ENCODE measurements at regions not wholly inside any gene's neighbourhood (a gene's known extent, or its start where the extent isn't known, plus 50 kb on each side); places are given as distances from the start of the nearest gene placed in this dataset.
"Not testable (repeated sequence)": the region's sequence is repeated elsewhere in the genome, so short reads cannot be mapped to it uniquely, and the experiment has no call there.

GRCh38 chr22:22717664-22718063, 73.2 kb downstream of the GGTLC2 start:
- no peak for DNase-seq

- DNase-seq: peak; percentile 84
These were observed 75.8 kb downstream of the GGTLC2 start for GRCh38 chr22:22720201-22720723.

DNA sequence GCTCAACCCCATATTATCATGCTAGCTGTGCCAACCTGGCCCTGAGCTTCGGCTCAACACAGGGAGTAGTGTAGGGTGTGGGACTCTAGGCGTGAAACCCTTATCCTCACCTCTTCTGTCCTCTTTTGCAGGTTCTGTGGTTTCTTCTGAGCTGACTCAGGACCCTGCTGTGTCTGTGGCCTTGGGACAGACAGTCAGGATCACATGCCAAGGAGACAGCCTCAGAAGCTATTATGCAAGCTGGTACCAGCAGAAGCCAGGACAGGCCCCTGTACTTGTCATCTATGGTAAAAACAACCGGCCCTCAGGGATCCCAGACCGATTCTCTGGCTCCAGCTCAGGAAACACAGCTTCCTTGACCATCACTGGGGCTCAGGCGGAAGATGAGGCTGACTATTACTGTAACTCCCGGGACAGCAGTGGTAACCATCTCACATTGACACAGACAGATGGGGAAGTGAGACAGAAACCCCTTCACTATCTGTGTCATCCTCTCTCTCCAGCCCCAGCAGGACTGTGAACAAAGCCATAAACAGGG, 76.4 kb downstream of the GGTLC2 start:
- no peak for DNase-seq

DNA sequence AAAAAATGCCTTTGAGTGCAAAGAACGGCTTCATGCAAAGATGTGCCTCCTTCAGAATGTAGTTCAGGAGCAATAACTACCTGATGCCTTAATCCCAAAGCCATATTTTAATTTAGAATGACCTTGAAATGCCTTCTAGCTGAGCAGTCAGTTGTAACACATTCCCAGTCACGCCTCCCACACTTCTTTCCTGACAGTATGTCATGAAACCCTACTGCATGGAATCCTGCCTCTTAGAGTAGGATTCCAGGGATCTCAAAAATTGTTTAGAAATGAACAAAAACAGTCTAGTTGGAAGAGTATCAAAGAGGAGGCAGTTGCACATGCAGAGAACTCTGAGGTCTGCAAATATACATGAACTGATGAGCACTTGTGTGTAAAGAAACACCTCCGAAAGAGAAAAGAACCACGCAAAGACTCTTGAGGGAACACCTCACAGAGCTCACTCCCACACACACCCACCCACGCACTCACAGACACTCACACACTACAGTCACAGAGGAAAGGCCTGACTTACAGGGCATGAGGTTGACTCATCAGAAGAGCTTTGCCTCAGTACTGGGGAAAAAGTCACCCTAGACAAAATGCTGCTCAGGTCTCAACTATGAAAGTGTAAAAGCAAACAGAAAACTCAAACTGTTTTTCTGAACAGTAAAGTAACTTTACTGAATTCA, 77.4 kb downstream of the GGTLC2 start:
- DNase-seq: peak; percentile 62

GRCh38 chr22:22728382-22728781, 84.0 kb downstream of the GGTLC2 start:
- no peak for DNase-seq

DNA sequence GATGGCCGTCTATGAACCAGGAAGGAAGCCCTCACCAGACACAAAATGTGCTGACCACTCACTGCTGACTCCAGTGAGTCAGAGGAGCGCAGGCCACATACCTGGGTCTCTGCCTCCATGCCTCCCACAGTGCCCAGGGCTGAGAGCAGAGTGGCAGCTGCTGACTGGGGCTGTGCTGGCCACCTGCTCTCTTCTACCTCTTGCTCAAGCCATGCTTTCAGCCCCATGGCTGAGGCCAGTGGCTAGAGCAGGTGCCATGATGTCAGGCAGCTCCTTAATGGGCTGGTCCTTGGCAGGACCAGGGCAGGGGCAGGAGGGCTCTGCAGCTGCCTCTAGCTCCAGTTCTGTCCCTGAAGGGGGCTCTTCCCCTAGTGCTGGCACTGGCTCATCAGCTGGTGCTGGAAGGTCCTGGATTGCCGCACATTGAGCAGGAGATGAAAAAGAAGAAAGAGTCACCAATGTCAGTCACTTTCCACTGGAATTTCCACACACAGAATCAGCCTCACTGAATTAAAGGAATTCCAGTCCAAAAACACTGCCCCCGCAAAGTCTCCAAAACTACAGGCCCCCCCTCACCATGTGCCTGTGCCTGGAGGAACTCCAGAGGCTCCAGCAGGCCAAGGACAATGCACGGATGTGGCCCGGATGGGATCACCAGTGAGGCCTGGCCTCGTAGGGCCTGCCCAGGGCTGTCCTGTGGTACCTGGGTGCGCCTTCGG, 86.4 kb downstream of the GGTLC2 start:
- DNase-seq: peak; percentile 49

DNA sequence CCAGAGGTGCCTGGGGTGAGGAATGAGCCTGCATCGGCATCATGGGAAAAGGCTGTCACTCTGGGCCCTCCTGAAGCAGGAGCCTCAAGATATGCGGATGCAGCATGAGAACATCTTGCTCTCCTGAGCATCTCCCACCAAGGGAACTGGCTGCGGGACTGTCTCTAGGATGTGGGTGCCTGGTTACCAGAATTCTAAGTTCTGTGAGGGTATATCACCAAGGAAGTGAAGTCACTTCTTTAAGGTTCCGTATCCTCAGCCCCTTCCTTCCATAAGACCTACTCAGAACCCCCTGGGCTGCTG, 86.9 kb downstream of the GGTLC2 start:
- DNase-seq: peak; percentile 35

GRCh38 chr22:22733006-22733405, 88.6 kb downstream of the GGTLC2 start:
- not testable (repeated sequence) for DNase-seq

- DNase-seq: peak; percentile 38
These were observed 89.5 kb downstream of the GGTLC2 start for GRCh38 chr22:22733881-22734373.

- peak; percentile 46 for DNase-seq
These were observed 90.2 kb downstream of the GGTLC2 start for GRCh38 chr22:22734395-22735272.

GRCh38 chr22:22735276-22735675, 90.9 kb downstream of the GGTLC2 start:
- DNase-seq: peak; percentile 38

DNA sequence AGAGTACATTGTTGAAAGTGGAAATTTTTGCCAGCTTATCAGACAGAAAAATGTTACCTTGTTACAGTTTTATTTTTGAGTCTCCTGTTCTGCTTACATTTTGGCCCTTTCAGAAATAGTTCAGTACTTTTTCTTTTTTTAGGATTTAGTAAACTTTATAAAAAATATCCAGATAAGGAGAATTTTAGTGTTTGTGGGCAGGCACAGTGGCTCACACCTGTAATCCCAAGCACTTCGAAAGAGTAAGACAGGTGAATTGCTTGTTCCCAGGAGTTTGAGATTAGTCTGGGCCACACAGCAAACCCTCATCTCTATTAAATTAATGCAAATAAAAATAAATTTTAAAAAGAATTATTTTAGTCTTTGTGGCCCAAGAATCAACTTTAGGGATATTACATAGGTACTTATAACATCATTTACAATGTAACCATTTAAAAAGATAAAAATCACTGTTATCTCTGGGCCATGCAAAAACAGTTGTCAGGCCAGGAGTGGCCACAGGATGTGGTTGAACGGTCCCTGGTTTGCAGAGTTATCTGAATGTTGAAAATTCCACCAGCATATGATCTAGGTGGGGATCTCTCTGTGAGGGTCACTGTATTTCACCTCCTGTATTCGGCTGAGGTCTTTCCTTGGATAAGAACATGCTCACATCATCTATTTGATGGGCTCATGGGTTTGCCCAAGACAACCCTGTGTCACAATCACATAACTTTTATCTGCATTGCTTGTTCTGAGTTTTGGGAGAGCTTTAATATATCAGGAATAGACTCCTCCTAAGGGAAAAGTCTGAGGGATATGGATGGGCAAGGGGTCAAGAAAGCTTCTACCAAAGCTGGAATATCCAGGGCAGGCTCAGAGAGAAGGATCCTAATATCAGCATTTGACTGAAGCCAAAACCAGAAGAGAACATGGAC, 91.5 kb downstream of the GGTLC2 start:
- DNase-seq: no peak

GRCh38 chr22:22737590-22737989, 93.2 kb downstream of the GGTLC2 start:
- no peak for DNase-seq

GRCh38 chr22:22738959-22739585, 94.7 kb downstream of the GGTLC2 start:
- DNase-seq: no peak

GRCh38 chr22:22740560-22741276, 96.3 kb downstream of the GGTLC2 start:
- no peak for DNase-seq

DNA sequence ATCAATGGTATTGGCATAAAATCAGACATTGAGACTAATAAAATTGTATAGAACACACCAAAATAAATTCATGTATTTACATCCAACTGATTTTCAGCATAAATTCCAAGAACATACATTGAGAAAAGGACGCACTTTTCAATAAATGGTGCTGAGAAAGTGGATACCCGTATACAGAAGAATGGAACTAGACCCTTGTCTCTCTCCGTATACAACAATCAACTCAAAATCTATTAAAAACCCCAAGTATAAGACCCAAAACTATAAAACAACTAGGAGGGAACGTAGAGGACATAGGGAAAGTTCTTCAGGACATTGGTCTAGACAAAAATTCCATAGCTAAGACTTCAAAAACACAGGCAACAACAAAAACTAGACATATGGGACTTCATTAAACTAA, 97.4 kb downstream of the GGTLC2 start:
- DNase-seq: no peak

DNA sequence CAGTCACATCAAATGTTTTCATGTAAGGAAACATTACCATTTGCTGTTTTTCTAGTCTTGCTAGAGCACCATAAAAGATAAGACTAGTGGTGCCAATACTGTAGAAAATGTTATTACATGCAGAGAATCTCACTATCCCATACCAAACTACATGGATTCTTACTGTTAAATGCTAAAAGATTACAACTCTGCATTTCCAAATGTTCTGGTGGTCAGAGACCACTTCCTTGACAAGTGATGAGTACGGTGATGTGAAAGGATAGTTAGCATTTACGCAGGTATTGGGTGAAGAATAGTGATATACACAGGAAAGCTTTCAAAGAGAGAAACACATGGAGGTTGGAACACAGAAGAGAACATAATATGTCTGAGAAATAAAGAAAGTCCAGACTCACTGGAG, 98.2 kb downstream of the GGTLC2 start:
- DNase-seq: no peak

GRCh38 chr22:22743128-22743760, 98.8 kb downstream of the GGTLC2 start:
- no peak for DNase-seq

DNA sequence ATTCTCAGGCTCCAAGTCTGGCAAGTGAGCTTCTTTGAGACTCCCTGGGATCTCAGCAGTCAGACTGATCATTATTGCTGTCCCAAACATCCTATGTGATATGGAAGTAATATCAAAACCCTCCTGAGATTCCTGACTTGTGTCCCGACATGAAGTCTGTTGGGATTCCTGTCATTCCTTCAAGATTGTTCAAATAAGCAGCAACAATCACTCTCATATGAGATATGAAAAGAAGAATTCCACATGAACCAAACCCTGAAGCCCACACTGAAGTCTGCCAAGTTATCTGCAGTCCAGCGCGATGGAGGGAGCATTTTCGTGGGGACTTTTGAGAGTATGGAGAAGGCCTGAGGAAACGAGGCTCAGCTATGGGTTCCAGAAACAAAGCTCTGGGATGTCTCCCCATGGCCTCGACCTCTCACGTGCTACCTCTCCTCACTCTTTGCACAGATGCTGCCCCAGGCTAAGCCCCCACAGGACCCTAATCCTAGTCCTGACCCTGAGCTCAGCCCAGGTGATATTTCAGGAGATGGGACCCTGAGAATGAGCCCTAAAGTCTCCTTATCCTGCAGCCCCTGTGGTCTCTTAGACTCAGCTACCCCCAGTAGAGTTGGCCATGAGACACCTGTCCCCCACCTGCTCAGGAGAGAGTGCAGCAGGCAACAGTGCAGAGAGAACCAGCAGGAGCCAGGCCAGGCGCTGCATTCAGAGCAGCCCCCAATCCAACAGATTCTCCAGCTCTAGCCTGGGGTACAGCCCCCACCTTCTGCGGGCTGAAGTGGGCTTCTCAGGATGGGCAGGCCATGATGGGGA, 100.2 kb downstream of the GGTLC2 start:
- DNase-seq: no peak

All from islet precursor cell (in vitro differentiated cells).